ENCODE measurements at regions not wholly inside any gene's neighbourhood (a gene's known extent, or its start where the extent isn't known, plus 50 kb on each side); places are given as distances from the start of the nearest gene placed in this dataset.

DNA sequence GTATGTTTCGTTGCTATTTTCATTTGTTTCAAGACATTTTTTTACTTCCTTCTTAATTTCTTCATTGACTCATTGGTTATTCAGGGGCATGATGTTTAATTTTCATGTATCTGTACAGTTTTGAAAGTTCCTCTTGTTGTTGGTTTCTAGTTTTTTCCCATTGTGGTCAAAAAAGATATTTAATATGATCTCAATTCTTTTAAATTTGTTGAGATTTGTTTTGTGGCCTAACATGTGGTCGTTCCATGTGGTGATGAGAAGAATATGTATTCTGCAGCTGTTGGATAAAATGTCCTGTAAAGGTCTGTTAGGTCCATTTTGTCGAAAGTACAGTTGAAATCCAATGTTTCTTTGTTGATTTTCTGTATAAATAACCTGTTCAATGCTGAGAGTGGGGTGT is 110.3 kb upstream of the MAP4K4 start:
- DNase-seq: no peak

GRCh38 chr2:101583861-101584260 is 108.9 kb upstream of the RFX8 start:
- Histone ChIP-seq H3K27me3 (ENCODE audit: insufficient read depth, low read length, poor library complexity) (no peaks in the 10 kb centered on the region), H2AFZ (ENCODE audit: low read depth, low read length) (no peak overlapping the region), H3K4me3 (ENCODE audit: low read depth in 1 of 2, low read length in 2 of 2) (no peak overlapping the region), H3K4me1 (ENCODE audit: insufficient read depth, low read length) (no peaks in the 10 kb centered on the region), H3K36me3 (ENCODE audit: insufficient read depth, low read length) (no peaks in the 10 kb centered on the region), H3K4me2 (ENCODE audit: insufficient read depth, low read length) (no peak overlapping the region), H3K79me2 (ENCODE audit: insufficient read depth, low read length) (no peaks in the 10 kb centered on the region), H3K27ac (ENCODE audit: low read length) (no peak overlapping the region), H4K20me1 (ENCODE audit: insufficient read depth, low read length) (no peaks in the 10 kb centered on the region), H3K9me3 (ENCODE audit: insufficient read depth, low read length, severe bottlenecking) (peaks cover 2% of the 10 kb centered on the region), H3K9ac (ENCODE audit: low read depth, low read length) (no peak overlapping the region)
- TF ChIP-seq, protein P1, sequence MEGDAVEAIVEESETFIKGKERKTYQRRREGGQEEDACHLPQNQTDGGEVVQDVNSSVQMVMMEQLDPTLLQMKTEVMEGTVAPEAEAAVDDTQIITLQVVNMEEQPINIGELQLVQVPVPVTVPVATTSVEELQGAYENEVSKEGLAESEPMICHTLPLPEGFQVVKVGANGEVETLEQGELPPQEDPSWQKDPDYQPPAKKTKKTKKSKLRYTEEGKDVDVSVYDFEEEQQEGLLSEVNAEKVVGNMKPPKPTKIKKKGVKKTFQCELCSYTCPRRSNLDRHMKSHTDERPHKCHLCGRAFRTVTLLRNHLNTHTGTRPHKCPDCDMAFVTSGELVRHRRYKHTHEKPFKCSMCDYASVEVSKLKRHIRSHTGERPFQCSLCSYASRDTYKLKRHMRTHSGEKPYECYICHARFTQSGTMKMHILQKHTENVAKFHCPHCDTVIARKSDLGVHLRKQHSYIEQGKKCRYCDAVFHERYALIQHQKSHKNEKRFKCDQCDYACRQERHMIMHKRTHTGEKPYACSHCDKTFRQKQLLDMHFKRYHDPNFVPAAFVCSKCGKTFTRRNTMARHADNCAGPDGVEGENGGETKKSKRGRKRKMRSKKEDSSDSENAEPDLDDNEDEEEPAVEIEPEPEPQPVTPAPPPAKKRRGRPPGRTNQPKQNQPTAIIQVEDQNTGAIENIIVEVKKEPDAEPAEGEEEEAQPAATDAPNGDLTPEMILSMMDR (IDR thresholded peaks at IDR 0.05; ENCODE audit: borderline replicate concordance, extremely low read depth, low read length, poor library complexity, severe bottlenecking): no peak
- TF ChIP-seq EZH2 (IDR thresholded peaks at IDR 0.05; ENCODE audit: borderline replicate concordance, low read depth, low read length, severe bottlenecking): no peak
- no peak for DNase-seq
- no peak for ATAC-seq (ENCODE audit: insufficient read depth, low read depth)

More for the DNA sequence above, 110.3 kb upstream of the MAP4K4 start:
- Histone ChIP-seq H3K4me1 (ENCODE audit: insufficient read depth, low read length) (no peaks in the 10 kb centered on the region), H3K27me3 (ENCODE audit: insufficient read depth, low read length, poor library complexity) (no peaks in the 10 kb centered on the region), H3K79me2 (ENCODE audit: insufficient read depth, low read length) (no peaks in the 10 kb centered on the region), H3K9me3 (ENCODE audit: insufficient read depth, low read length, severe bottlenecking) (peaks cover 8% of the 10 kb centered on the region), H3K36me3 (ENCODE audit: insufficient read depth, low read length) (no peaks in the 10 kb centered on the region), H3K9ac (ENCODE audit: low read depth, low read length) (no peak overlapping the region), H3K4me2 (ENCODE audit: insufficient read depth, low read length) (no peak overlapping the region), H3K4me3 (ENCODE audit: low read depth in 1 of 2, low read length in 2 of 2) (no peak overlapping the region), H3K27ac (ENCODE audit: low read length) (no peak overlapping the region), H4K20me1 (ENCODE audit: insufficient read depth, low read length) (no peaks in the 10 kb centered on the region), H2AFZ (ENCODE audit: low read depth, low read length) (no peak overlapping the region)
- TF ChIP-seq EZH2 (IDR thresholded peaks at IDR 0.05; ENCODE audit: borderline replicate concordance, low read depth, low read length, severe bottlenecking): no peak
- TF ChIP-seq, protein P1 (IDR thresholded peaks at IDR 0.05; ENCODE audit: borderline replicate concordance, extremely low read depth, low read length, poor library complexity, severe bottlenecking): no peak
- ATAC-seq (ENCODE audit: insufficient read depth, low read depth): no peak

GRCh38 chr2:101581675-101582299 is 106.9 kb upstream of the RFX8 start:
- Histone ChIP-seq H4K20me1 (ENCODE audit: insufficient read depth, low read length) (no peaks in the 10 kb centered on the region), H3K27ac (ENCODE audit: low read length) (no peak overlapping the region), H3K9ac (ENCODE audit: low read depth, low read length) (no peak overlapping the region), H3K4me3 (ENCODE audit: low read depth in 1 of 2, low read length in 2 of 2) (no peak overlapping the region), H3K4me2 (ENCODE audit: insufficient read depth, low read length) (no peak overlapping the region), H3K79me2 (ENCODE audit: insufficient read depth, low read length) (no peaks in the 10 kb centered on the region), H3K4me1 (ENCODE audit: insufficient read depth, low read length) (no peaks in the 10 kb centered on the region), H3K9me3 (ENCODE audit: insufficient read depth, low read length, severe bottlenecking) (no peaks in the 10 kb centered on the region), H3K36me3 (ENCODE audit: insufficient read depth, low read length) (no peaks in the 10 kb centered on the region), H3K27me3 (ENCODE audit: insufficient read depth, low read length, poor library complexity) (no peaks in the 10 kb centered on the region), H2AFZ (ENCODE audit: low read depth, low read length) (no peak overlapping the region)
- no peak for DNase-seq
- ATAC-seq (ENCODE audit: insufficient read depth, low read depth): no peak
- TF ChIP-seq, protein P1 (IDR thresholded peaks at IDR 0.05; ENCODE audit: borderline replicate concordance, extremely low read depth, low read length, poor library complexity, severe bottlenecking): no peak
- no peak for TF ChIP-seq EZH2 (IDR thresholded peaks at IDR 0.05; ENCODE audit: borderline replicate concordance, low read depth, low read length, severe bottlenecking)
